ENCODE measurements at regions not wholly inside any gene's neighbourhood (a gene's known extent, or its start where the extent isn't known, plus 50 kb on each side); places are given as distances from the start of the nearest gene placed in this dataset.

DNA sequence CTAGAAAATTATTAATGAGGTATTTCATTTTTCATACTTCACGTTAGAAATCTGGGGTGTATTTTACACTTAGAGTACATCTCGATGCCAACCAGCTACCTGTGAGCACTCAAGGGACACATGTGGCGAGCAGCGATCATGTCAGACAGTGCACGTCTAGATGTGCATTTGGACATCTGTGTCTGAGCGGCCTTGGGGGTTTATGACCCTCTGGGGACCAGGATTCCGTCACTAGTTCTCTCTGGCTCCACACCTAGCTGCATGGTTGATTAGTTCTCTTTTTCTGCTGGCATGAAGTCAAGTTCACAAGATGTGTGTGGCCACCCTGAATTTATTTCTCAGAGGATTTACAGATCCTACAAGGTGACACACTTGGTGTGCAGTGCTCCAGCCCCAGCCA lies 192.2 kb downstream of the TSN start:
- Histone ChIP-seq H2AFZ (ENCODE audit: low read depth, low read length) (no peak overlapping the region), H3K36me3 (ENCODE audit: control insufficient read depth, insufficient read depth, low read length) (no peaks in the 10 kb centered on the region), H3K4me1 (replicated peaks in 1 of 2; ENCODE audit: control insufficient read depth in 2 of 2, insufficient read depth in 2 of 2, low read length in 2 of 2) (no peaks in the 10 kb centered on the region), H3K4me3 (no peak overlapping the region), H3K27me3 (ENCODE audit: control insufficient read depth in 2 of 2, insufficient read depth in 2 of 2, low read length in 2 of 2) (peaks cover 5 to 17% of the 10 kb centered on the region in 2 experiments; a peak in 4 of 5 replicates), H3K9me1 (ENCODE audit: control insufficient read depth, insufficient read depth, low read length) (no peaks in the 10 kb centered on the region), H3K4me2 (ENCODE audit: insufficient read depth, low read length) (no peak overlapping the region), H3K9ac (ENCODE audit: insufficient read depth in 1 of 2, low read depth in 2 of 2, low read length in 2 of 2) (no peak overlapping the region), H3K27ac (ENCODE audit: extremely low read depth, low read depth, low read length) (no peak overlapping the region), H3K9me3 (replicated peaks; ENCODE audit: control insufficient read depth, insufficient read depth, low read depth, low read length) (no peaks in the 10 kb centered on the region), H4K20me1 (replicated peaks; ENCODE audit: control insufficient read depth, insufficient read depth, low read length) (no peaks in the 10 kb centered on the region), H3K79me2 (ENCODE audit: control insufficient read depth, insufficient read depth, low read length) (no peaks in the 10 kb centered on the region)
- in situ Hi-C loops (cut with MboI), result no loop called here
- CTCF ChIA-PET (ENCODE audit: low intra/inter-chr PET ratio), result no interaction called here
- BruUV-seq (replicated peaks), result no TSS peak
- no peak for DNase-seq (ENCODE audit: extremely low read depth in 1 of 4, low spot score in 3 of 4)
- intact Hi-C loops (cut with micrococcal nuclease), result no loop called here
- POLR2A ChIA-PET, result no interaction called here
- WGBS (ENCODE audit: insufficient coverage, low coverage, missing lambda C conversion rate), result 1% methylated on average over 7 of the region's 7 CpGs
- no peak for FAIRE-seq
- no peak for TF ChIP-seq TRIM24 (IDR thresholded peaks at IDR 0.05)
- TF ChIP-seq PTTG1 (tag; IDR thresholded peaks at IDR 0.05; ENCODE audit: low read depth), result no peak
- no peak for TF ChIP-seq FOXK2 (conservative IDR thresholded peaks at IDR 0.05 in 1 of 2, IDR thresholded peaks at IDR 0.05 in 1 of 2; ENCODE audit: low read depth in 2 of 2)
- no peak for TF ChIP-seq RBM22 (IDR thresholded peaks at IDR 0.05; ENCODE audit: low read depth, low read length, poor library complexity, severe bottlenecking)
- no peak for TF ChIP-seq HMG20A (CRISPR knock-in tag; conservative IDR thresholded peaks at IDR 0.05)
- no peak for TF ChIP-seq NFYB (IDR thresholded peaks at IDR 0.05; ENCODE audit: extremely low read depth, insufficient read length)
- no peak for TF ChIP-seq ZBED1 (IDR thresholded peaks at IDR 0.05)
- no peak for ATAC-seq

DNA sequence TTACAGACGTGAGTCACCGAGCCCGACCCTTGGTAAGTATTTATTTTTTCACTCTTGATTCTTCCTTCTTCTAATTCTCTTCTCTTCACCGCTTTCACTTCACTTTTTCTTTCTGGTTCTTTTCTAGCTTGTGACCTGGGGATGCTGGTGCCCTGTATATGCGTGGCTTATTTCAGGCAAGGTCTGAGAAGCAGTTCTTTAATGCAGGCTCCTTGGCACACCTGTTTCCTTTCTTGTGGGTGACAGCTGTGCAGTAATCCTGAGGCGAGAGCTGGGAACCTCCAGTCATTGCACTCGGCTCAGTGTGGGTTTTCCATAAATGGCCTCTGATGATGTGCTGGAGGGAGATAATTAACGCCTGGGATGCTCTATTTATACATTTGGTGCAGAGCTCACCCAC lies 193.8 kb downstream of the TSN start:
- ChIA-PET CTCF (ENCODE audit: low intra/inter-chr PET ratio) (no interaction called here), POLR2A (interaction anchor here (0.6 to 0.7 kb wide), 2 partner anchors 206 to 943 kb away, joined by 3 read pairs; no protein-coding TSS in a partner anchor)
- no peaks in the 10 kb centered on the region for H3K79me2 ChIP-seq (ENCODE audit: control insufficient read depth, insufficient read depth, low read length)
- ATAC-seq, result no peak
- H3K27me3 ChIP-seq (ENCODE audit: control insufficient read depth in 2 of 2, insufficient read depth in 2 of 2, low read length in 2 of 2), result peaks cover 5 to 17% of the 10 kb centered on the region in 2 experiments; a peak in 4 of 5 replicates
- H3K4me1 ChIP-seq (replicated peaks in 1 of 2; ENCODE audit: control insufficient read depth in 2 of 2, insufficient read depth in 2 of 2, low read length in 2 of 2), result no peaks in the 10 kb centered on the region
- in situ Hi-C loops (cut with MboI), result no loop called here
- no TSS peak for BruUV-seq (replicated peaks)
- FAIRE-seq, result no peak
- WGBS (ENCODE audit: insufficient coverage, low coverage, missing lambda C conversion rate), result 2% methylated on average over 8 of the region's 8 CpGs
- no peaks in the 10 kb centered on the region for H3K36me3 ChIP-seq (ENCODE audit: control insufficient read depth, insufficient read depth, low read length)
- H3K9me3 ChIP-seq (replicated peaks; ENCODE audit: control insufficient read depth, insufficient read depth, low read depth, low read length), result no peaks in the 10 kb centered on the region
- no peak overlapping the region for H3K4me3 ChIP-seq
- H3K9me1 ChIP-seq (ENCODE audit: control insufficient read depth, insufficient read depth, low read length), result no peaks in the 10 kb centered on the region
- no peak overlapping the region for H3K4me2 ChIP-seq (ENCODE audit: insufficient read depth, low read length)
- no peak overlapping the region for H3K27ac ChIP-seq (ENCODE audit: extremely low read depth, low read depth, low read length)
- H2AFZ ChIP-seq (ENCODE audit: low read depth, low read length), result no peak overlapping the region
- H4K20me1 ChIP-seq (replicated peaks; ENCODE audit: control insufficient read depth, insufficient read depth, low read length), result no peaks in the 10 kb centered on the region
- no peak overlapping the region for H3K9ac ChIP-seq (ENCODE audit: insufficient read depth in 1 of 2, low read depth in 2 of 2, low read length in 2 of 2)
- intact Hi-C loops (cut with micrococcal nuclease), result no loop called here
- DNase-seq (ENCODE audit: extremely low read depth in 1 of 4, low spot score in 3 of 4), result no peak
- no peak for TF ChIP-seq CAMTA2 (CRISPR knock-in tag; conservative IDR thresholded peaks at IDR 0.05)
- TF ChIP-seq ZNF445 (CRISPR knock-in tag; IDR thresholded peaks at IDR 0.05; ENCODE audit: low read depth), result no peak
- TF ChIP-seq RAD51 (IDR thresholded peaks at IDR 0.05; ENCODE audit: borderline replicate concordance, low read depth), result no peak
- TF ChIP-seq AFF1 (IDR thresholded peaks at IDR 0.05; ENCODE audit: low read depth in 1 of 2, partially characterized antibody in 2 of 2), result no peak
- no peak for TF ChIP-seq HEY1 (CRISPR knock-in tag; IDR thresholded peaks at IDR 0.05; ENCODE audit: borderline replicate concordance)
